Transverse colon (tissue), 4 donors: ENCODE measurements at regions not wholly inside any gene's neighbourhood (a gene's known extent, or its start where the extent isn't known, plus 50 kb on each side); places are given as distances from the start of the nearest gene placed in this dataset.
"Not testable (repeated sequence)": the region's sequence is repeated elsewhere in the genome, so short reads cannot be mapped to it uniquely, and the experiment has no call there.

Experiments used
- POLR2AphosphoS5 ChIP-seq, 3 donors: sonication (generic); formaldehyde crosslinking; IDR thresholded peaks; one replicate each; pipeline ENCODE4 v1.6.1; 2016; ENCODE audit warnings: antibody characterized with exemption in 3 of 3
- TF ChIP-seq, protein P1 (sequence below), 5 experiments: fragments of 200-600 bp in 3 of 5; fragments of 450-650 bp in 2 of 5; sonication (generic) in 3 of 5; IDR thresholded peaks; 1 replicate in 2 of 5; 2 replicates in 3 of 5; pipeline ENCODE4 v1.5.1; 2016 to 2017; ENCODE audit warnings: antibody characterized with exemption in 5 of 5, inconsistent platforms in 3 of 5, mild to moderate bottlenecking in 2 of 5, moderate library complexity in 1 of 5

DNA sequence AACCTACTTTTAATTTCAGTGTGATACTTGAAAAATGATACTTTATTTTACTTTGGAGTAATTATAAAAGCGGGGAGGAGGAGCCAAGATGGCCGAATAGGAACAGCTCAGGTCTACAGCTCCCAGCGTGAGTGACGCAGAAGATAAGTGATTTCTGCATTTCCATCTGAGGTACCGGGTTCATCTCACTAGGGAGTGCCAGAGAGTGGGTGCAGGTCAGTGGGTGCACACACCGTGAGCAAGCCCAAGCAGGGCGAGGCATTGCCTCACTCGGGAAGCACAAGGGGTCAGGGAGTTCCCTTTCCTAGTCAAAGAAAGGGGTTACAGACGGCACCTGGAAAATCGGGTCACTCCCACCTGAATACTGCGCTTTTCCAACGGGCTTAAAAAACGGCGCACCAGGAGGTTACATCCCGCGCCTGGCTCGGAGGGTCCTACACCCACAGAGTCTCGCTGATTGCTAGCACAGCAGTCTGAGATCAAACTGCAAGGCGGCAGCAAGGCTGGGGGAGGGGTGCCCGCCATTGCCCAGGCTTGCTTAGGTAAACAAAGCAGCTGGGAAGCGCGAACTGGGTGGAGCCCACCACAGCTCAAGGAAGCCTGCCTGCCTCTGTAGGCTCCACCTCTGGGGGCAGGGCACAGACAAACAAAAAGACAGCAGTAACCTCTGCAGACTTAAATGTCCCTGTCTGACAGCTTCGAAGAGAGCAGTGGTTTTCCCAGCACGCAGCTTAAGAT, 640.3 kb downstream of the EPHA3 start:
- TF ChIP-seq, protein P1, sequence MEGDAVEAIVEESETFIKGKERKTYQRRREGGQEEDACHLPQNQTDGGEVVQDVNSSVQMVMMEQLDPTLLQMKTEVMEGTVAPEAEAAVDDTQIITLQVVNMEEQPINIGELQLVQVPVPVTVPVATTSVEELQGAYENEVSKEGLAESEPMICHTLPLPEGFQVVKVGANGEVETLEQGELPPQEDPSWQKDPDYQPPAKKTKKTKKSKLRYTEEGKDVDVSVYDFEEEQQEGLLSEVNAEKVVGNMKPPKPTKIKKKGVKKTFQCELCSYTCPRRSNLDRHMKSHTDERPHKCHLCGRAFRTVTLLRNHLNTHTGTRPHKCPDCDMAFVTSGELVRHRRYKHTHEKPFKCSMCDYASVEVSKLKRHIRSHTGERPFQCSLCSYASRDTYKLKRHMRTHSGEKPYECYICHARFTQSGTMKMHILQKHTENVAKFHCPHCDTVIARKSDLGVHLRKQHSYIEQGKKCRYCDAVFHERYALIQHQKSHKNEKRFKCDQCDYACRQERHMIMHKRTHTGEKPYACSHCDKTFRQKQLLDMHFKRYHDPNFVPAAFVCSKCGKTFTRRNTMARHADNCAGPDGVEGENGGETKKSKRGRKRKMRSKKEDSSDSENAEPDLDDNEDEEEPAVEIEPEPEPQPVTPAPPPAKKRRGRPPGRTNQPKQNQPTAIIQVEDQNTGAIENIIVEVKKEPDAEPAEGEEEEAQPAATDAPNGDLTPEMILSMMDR (IDR thresholded peaks at IDR 0.05): not testable (repeated sequence)
- not testable (repeated sequence) for TF ChIP-seq POLR2AphosphoS5 (IDR thresholded peaks at IDR 0.05)
